ENCODE measurements at regions not wholly inside any gene's neighbourhood (a gene's known extent, or its start where the extent isn't known, plus 50 kb on each side); places are given as distances from the start of the nearest gene placed in this dataset.

DNA sequence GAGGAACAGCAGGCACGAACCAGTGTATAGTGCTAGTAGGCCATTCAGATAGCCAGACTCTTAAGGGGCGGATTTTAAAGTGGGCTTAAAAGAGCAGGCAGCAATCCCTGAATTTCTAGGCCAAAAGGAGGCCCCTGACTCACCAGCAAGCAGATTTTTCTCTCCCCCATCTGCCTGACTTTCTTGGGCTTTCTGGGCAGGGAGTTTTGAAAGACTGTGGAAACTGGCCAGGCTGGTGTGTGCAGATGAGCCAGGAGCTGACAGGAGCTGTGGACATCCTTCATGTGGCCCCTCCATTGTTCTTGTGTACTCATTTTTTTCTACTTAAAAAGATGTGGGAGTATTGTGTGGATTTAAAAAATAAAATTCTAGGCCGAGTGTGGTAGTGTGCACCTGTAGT, 59.0 kb downstream of the GLI2 start:
- intact Hi-C loops (cut with DNase I) = no loop called here
- peak overlapping the region in 1 of 2 donors; percentile 16 for H3K27ac ChIP-seq
- no peak overlapping the region for H3K4me3 ChIP-seq
- WGBS, 3 donors = 29 to 58% (median 37%) methylated on average over 3 of the region's 3 CpGs
- peak in 2 of 5 donors; percentile 57 to 66 for DNase-seq
- H3K36me3 ChIP-seq = no peaks in the 10 kb centered on the region
- no peaks in the 10 kb centered on the region for H3K27me3 ChIP-seq
- TF ChIP-seq, protein P1, sequence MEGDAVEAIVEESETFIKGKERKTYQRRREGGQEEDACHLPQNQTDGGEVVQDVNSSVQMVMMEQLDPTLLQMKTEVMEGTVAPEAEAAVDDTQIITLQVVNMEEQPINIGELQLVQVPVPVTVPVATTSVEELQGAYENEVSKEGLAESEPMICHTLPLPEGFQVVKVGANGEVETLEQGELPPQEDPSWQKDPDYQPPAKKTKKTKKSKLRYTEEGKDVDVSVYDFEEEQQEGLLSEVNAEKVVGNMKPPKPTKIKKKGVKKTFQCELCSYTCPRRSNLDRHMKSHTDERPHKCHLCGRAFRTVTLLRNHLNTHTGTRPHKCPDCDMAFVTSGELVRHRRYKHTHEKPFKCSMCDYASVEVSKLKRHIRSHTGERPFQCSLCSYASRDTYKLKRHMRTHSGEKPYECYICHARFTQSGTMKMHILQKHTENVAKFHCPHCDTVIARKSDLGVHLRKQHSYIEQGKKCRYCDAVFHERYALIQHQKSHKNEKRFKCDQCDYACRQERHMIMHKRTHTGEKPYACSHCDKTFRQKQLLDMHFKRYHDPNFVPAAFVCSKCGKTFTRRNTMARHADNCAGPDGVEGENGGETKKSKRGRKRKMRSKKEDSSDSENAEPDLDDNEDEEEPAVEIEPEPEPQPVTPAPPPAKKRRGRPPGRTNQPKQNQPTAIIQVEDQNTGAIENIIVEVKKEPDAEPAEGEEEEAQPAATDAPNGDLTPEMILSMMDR (IDR thresholded peaks at IDR 0.05) = no peak
- TF ChIP-seq EP300 (IDR thresholded peaks at IDR 0.05) (no peak), POLR2A (IDR thresholded peaks at IDR 0.05) (no peak)
- H3K4me1 ChIP-seq (ENCODE audit: insufficient read depth) = peaks cover 17% of the 10 kb centered on the region
- H3K9me3 ChIP-seq = no peaks in the 10 kb centered on the region

DNA sequence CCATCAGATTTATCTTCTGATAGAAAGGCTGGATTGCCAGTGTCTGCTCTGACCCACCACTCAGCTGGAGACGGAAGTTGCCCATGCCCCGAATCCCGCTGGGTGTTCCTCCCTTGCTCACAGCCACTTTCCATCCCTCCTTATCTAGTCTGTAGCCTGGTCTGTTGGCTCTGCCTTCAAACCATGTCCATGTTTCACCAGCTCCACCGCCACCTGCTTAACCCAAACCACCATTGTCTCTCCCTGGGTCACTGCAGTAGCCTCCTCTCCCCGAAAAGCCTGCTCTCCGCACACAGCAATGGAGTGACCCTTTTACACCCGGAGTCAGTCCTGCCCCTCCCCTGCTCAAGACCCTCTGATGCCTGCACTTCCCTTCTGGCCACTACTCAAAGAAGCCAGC, 60.4 kb downstream of the GLI2 start:
- peaks cover 15% of the 10 kb centered on the region for H3K4me1 ChIP-seq (ENCODE audit: insufficient read depth)
- no peak overlapping the region for H3K27ac ChIP-seq
- no peaks in the 10 kb centered on the region for H3K9me3 ChIP-seq
- DNase-seq = no peak
- TF ChIP-seq EP300 (IDR thresholded peaks at IDR 0.05) (no peak), POLR2A (IDR thresholded peaks at IDR 0.05) (no peak)
- TF ChIP-seq, protein P1 (IDR thresholded peaks at IDR 0.05) = no peak
- 90 to 92% (median 91%) methylated on average over 7 of the region's 7 CpGs for WGBS, 3 donors
- no peaks in the 10 kb centered on the region for H3K27me3 ChIP-seq
- intact Hi-C loops (cut with DNase I) = no loop called here
- no peaks in the 10 kb centered on the region for H3K36me3 ChIP-seq
- no peak overlapping the region for H3K4me3 ChIP-seq

DNA sequence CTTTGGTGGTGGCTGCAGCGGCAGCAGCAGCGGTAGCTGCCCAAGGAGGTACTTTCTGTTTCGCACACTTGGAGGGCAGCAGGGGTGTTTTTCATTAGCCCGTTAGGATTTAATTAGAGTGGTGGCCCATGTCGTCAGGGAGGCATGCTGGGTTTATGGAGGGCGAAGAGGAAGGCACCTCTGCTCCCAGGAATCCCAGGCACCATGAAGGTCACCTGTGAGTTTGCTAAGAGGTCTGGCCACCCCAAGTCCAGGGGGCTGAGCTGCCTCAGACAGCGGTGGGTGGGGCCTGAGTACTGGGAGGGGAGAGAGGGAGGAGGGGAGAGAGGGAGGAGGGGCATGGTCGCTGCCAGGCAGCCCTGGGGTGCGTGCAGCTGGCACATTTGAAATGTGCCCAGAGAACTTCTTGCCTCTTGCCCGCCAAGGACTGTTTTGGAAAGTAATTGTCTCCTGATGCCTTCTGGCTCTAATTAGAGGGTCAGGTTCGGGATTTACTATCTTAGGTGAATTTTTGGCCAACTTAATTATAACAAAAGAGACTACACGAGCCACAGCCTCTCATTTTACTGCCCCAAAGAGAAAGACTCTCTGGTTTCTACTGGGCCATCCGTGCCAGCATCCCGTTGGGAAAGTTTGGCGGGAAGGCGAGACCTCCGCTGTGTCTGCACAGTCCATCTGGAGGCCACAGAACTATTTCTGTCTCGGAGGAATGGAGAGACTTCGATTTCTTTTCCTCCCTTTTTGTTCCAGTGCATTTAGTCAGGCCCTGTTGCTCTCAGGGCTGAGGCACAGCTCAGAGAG, 62.0 kb downstream of the GLI2 start:
- 70 to 76% (median 73%) methylated on average over 19 of the region's 19 CpGs for WGBS, 3 donors
- intact Hi-C loops (cut with DNase I) = no loop called here
- DNase-seq = no peak
- no peak overlapping the region for H3K27ac ChIP-seq
- no peaks in the 10 kb centered on the region for H3K27me3 ChIP-seq
- no peaks in the 10 kb centered on the region for H3K9me3 ChIP-seq
- TF ChIP-seq POLR2A (IDR thresholded peaks at IDR 0.05) (no peak), EP300 (IDR thresholded peaks at IDR 0.05) (no peak)
- TF ChIP-seq, protein P1 (IDR thresholded peaks at IDR 0.05) = no peak
- no peaks in the 10 kb centered on the region for H3K36me3 ChIP-seq
- H3K4me1 ChIP-seq (ENCODE audit: insufficient read depth) = peaks cover 20% of the 10 kb centered on the region
- H3K4me3 ChIP-seq = no peak overlapping the region

DNA sequence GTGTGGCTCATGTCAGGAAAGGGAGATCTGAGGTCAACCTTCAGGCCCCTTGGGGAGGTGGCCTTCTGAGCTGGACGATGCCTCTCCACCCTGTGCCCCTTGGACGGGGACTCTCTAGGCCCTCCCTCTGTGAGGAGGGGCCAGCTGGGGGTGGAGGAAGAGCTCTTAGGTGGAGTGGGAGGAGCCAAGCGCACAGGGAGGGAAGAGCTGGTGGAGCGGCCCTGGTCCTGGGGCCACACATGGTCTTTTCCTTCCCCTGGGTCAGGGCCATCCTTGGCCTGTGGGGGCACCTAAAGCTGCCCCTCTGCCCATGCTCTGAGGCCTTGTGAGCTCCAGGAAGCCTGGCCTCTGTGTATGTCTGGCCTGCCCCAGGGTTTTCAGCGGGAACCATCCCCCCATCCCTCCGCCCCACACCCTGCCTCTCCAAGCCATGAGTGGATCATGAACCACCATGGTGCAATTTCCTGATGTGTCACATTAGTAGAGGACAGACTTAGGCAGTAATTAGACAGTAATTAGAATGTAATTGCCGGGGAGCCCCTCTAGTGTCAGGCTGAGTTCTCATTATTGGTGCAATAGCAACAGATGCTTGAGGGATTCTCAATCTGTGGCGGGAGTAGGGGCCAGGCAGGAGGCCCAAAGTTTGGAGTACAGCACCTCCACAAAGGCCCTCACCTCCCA, 63.0 kb downstream of the GLI2 start:
- intact Hi-C loops (cut with DNase I) = no loop called here
- no peak for DNase-seq
- H3K27me3 ChIP-seq = no peaks in the 10 kb centered on the region
- 75 to 90% (median 80%) methylated on average over 8 of the region's 8 CpGs for WGBS, 3 donors
- H3K9me3 ChIP-seq = no peaks in the 10 kb centered on the region
- no peak overlapping the region for H3K4me3 ChIP-seq
- no peaks in the 10 kb centered on the region for H3K36me3 ChIP-seq
- TF ChIP-seq, protein P1 (IDR thresholded peaks at IDR 0.05) = no peak
- TF ChIP-seq EP300 (IDR thresholded peaks at IDR 0.05) = no peak
- TF ChIP-seq POLR2A (IDR thresholded peaks at IDR 0.05) = no peak
- H3K4me1 ChIP-seq (ENCODE audit: insufficient read depth) = peaks cover 17% of the 10 kb centered on the region
- H3K27ac ChIP-seq = no peak overlapping the region

All from ovary (tissue), 7 donors.